Ureter (tissue), 1 donor: ENCODE measurements at regions not wholly inside any gene's neighbourhood (a gene's known extent, or its start where the extent isn't known, plus 50 kb on each side); places are given as distances from the start of the nearest gene placed in this dataset.

Experiments
- DNase-seq: peaks from one replicate; pipeline ENCODE4 v3.0.0-alpha.2; 2020; ENCODE audit warnings: low spot score
- donor health status: DM: yes; HTN: yes; CAD: no.

DNA sequence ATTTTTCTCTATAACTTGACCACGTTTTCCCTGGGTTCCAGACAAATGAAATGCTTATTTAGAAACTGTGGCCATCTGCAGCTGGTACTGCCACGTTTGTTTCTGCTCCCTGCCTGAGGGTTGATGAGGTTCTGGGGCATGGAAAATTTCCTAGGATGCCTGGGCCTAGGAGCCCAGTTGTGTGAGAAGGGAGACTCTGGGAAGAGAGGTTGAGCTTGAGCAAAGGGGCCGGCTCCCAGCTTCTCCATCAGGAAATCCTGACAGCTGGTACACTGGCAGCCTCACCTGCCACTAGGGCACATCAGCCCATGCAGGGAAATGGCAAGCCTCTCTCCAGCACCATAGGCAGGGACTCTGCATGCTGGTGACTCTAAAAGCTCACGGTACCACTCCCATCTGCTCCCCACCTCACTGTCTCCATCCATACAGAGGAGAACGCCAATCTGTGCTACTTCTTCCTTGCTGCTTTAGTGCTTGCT is 165.4 kb upstream of the PPP2R3A start:
- DNase-seq = no peak

DNA sequence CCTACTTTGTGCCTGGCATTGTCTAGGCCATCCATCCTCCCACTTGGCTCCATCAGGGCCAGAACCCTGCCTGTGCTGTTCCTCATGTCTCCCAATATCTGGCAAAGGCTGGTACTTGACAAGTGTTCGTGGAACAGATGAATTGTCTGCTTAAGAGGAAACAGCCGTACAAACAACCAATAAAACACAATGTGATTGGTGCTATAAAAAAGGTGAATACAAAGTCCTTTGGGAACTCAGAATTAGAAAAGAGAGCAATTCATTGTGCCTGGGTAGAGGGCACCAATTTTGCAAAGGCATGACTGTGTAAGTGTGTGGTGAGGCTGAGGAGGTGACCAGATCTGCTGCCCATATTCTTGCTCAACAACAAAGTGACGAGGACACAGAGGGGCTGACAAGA is 164.5 kb upstream of the PPP2R3A start:
- DNase-seq = no peak

DNA sequence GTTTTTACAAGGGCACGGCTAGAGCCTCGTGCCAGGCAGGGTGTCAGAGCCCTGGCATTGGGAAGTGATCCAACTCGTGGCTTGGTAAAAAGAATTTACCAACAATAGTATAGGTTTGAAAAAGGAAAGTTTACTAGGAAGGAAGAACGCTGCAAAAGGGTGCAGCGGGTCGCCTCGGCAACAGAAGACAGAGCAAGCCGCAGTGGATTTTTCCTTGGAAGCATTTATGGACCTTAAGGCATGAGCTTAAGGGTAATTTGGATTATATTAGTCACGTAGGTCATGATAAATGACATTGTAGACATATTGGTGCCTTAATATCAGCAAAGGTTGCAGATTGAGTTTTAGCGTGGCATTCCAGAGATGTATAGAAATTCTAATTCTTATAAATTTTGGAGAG is 163.4 kb upstream of the PPP2R3A start:
- no peak for DNase-seq

GRCh38 chr3:135803028-135803692 is 162.4 kb upstream of the PPP2R3A start:
- DNase-seq = no peak

- DNase-seq = no peak
These were observed 159.8 kb upstream of the PPP2R3A start for GRCh38 chr3:135805752-135806151.

DNA sequence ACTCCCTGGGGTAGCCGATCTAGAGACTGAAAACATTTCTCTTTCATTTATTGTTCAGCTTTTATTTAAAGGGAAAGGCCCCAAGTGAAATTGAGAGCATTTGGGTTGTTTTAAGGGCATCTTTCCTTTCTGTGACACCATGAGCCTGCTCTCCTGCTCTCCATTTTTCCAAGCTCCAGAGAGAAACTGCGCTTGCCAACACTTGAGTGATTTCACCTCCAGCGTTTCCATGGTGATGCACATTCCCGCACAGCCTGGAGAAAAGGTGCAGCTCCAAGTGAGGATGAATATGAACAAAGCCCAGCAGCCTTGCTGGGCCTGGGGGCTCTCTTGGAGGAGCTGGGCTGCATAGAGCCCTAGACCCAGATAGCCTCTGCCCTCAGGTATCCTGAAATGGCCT is 159.2 kb upstream of the PPP2R3A start:
- DNase-seq = no peak

DNA sequence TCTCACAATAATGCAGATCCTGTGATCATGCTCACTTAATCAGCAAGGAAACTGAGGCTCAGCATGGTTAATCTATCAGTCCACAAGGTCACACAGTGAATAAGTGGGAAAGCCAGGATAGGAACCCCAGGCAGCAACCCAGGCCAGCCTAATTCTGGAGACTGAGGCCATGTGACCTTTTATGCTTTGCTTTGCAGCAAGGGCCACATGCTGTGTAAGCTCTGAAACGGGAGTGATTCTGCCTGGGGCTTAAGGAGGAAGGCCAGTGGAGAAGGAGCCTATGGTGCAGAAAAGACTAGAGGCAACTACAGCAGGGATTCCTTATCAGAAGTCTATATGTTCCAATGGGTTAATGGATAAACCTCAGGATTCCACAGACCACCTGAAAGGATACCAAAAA is 157.6 kb upstream of the PPP2R3A start:
- DNase-seq = no peak

GRCh38 chr3:135809021-135809634 is 156.4 kb upstream of the PPP2R3A start:
- DNase-seq = no peak

GRCh38 chr3:135811651-135812050 is 153.9 kb upstream of the PPP2R3A start:
- no peak for DNase-seq

DNA sequence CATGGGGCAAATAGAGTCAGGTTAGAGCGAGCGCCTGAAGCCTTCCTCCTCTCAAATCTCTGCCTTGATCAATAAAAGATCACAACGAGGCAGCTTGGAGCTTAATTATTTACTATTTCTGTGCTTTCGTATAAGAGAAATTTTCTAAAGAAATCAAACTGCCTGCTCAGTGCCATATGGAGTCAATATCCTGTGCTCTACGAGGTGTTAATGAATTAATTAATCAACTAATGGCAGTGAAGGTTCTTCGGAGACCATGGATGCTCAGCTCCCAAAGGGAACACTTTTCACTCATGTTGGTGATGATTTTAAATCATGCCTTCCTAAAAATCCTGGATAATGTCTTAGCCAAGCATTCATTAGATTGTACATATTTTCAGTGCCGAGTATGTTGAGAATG is 153.5 kb upstream of the PPP2R3A start:
- DNase-seq = no peak

DNA sequence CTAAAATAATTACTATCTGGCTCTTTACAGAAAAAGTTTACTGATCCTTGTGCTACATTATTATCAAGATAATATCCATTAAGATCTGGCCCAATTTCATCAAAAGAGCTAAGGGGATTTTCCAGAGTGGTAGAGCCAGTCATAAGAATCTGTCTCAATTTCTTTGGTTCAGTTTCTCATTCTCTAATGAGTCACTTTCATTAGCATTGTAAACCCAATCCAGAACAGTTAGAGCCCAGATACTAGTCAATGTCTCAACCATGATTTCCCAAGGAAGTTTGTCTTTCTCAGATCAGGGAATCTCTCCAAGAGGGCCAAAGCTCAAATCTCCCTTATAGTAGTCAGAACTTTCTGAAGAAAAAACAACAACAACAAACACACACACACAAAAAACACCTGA is 131.1 kb upstream of the PPP2R3A start:
- no peak for DNase-seq

DNA sequence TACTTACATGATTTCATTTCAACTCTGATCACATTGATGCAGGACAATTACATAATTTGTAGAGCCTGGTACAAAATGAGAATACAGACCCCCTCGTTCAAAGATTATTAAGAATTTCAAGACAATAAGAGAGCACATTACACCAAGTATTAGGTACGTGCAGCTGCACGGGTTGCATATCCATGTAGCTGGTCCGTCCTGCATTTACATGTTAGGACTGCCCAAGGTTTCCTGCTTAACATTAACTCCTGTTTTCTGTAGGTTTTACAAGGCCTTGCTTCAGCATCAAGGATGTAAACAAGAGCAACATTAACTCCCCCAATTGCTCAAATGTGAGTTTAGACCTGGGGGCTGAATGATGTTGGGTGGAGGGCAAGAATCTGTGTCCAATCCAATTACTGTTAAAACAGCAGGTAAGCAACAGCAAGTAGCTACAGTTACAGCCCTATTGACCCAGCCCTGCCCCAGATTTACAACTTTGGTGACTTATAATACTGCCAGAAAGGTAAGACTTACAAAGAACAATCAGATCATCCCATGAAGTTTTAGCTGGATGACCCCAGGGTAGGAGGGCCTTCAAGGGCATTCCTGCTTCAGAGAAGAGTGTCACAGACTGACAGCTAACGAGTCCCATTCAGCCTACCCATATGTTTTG is 127.4 kb upstream of the PPP2R3A start:
- no peak for DNase-seq

DNA sequence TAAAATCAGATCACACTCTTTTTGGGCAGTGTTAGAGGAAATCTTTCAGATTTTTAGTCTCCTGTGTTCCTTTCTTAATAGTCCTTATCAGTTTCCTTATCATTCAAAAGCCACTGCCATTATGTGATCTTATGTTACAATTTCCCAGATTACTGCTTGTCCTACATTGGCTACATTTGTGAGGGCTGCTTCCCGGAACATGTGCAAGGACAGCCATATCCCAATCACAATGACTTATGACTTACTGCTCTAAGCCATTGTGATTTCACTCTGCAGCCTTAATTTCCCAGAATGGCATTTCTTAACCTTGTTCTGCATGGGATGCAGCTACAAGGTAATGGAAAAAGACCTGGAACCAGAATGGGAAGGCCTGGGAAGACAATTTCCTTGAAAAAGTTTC is 125.1 kb upstream of the PPP2R3A start:
- no peak for DNase-seq

GRCh38 chr3:135844386-135844785 is 121.1 kb upstream of the PPP2R3A start:
- no peak for DNase-seq

- DNase-seq = no peak
These were observed 117.5 kb upstream of the PPP2R3A start for GRCh38 chr3:135848051-135848450.

DNA sequence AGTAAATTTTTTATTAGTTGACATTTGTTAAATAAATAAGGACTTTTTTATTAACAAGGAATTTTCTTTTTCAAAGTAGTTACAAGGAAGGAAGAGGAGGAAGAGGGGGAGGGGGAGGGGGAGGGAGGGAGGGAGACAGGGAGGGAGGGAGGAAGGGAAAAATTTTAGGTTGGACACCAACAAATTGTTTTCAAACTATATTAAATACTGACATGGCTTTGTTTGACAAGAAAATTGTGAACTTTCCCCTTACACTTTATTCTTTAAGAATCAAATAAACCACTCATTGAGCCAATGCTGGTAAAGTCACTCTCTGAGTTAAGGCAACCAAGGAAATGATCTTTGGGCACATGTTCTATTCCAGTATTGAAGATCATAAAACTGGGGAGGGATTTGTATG is 115.7 kb upstream of the PPP2R3A start:
- DNase-seq = no peak

- DNase-seq = no peak
These were observed 114.1 kb upstream of the PPP2R3A start for GRCh38 chr3:135851201-135852081.

- DNase-seq = no peak
These were observed 111.5 kb upstream of the PPP2R3A start for GRCh38 chr3:135853981-135854380.

DNA sequence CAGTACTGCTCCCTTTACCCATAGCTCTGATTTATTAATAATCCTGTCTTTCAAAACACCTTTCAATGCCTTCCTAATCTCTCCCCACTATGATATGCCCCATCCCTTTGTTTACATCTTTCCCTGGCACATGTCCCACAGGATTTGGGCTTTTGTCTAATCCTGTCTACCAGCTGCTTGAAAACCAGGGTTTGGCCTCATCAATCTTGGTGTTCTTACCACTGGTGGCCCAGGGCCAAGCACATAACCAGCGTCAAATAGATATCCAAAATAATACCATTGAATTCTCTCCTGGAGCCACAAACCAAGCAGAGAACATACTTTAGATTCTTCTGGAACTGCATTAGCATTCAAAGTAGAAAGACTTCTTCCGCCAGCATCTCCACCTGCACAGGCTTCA is 104.8 kb upstream of the PPP2R3A start:
- no peak for DNase-seq

- no peak for DNase-seq
These were observed 103.2 kb upstream of the PPP2R3A start for GRCh38 chr3:135862361-135862760.

DNA sequence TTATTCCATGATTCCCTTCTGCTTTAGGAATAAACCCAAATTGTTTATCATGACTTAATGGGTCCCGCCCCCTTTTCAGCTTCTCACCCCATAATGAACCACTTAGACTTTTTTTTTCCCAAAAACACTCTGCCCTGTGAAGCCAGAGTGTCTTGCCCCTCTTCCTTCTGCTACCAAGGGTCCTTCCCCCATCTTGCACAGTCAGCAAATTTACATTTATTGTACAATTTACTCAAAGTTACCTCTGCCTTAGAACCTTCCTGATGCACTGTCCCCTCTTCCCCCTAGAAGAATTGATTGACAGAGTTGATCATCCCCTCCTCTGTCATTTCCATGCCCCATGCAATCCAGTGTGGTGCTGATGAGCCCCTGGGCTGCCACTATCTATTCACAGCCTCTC is 101.5 kb upstream of the PPP2R3A start:
- no peak for DNase-seq

GRCh38 chr3:135865085-135865484 is 100.4 kb upstream of the PPP2R3A start:
- no peak for DNase-seq
